ENCODE measurements at regions not wholly inside any gene's neighbourhood (a gene's known extent, or its start where the extent isn't known, plus 50 kb on each side); places are given as distances from the start of the nearest gene placed in this dataset.

GRCh38 chr2:104420953-104421352 is 433.0 kb upstream of the POU3F3 start:
- TF ChIP-seq CTCF (conservative IDR thresholded peaks at IDR 0.05 in 1 of 2, IDR thresholded peaks at IDR 0.05 in 1 of 2; ENCODE audit: extremely low read depth in 1 of 2, insufficient read depth in 1 of 2, low read depth in 1 of 2, low read length in 2 of 2) (no peak), EZH2 (IDR thresholded peaks at IDR 0.05; ENCODE audit: borderline replicate concordance, low read length) (no peak)

Data from mammary epithelial cell (primary cell).